ENCODE measurements at regions not wholly inside any gene's neighbourhood (a gene's known extent, or its start where the extent isn't known, plus 50 kb on each side); places are given as distances from the start of the nearest gene placed in this dataset.

GRCh38 chr3:87498358-87499080 is 222.1 kb upstream of the POU1F1 start:
- Histone ChIP-seq H3K36me3 (ENCODE audit: control insufficient read depth, insufficient read depth, low read length) (no peaks in the 10 kb centered on the region), H2BK5ac (ENCODE audit: low read depth, low read length, poor library complexity, severe bottlenecking) (no peak overlapping the region), H4K5ac (ENCODE audit: low read depth, low read length) (no peak overlapping the region), H3K4me1 (ENCODE audit: control insufficient read depth, insufficient read depth, low read length) (no peaks in the 10 kb centered on the region), H4K20me1 (ENCODE audit: insufficient read depth, low read length) (no peaks in the 10 kb centered on the region), H4K8ac (ENCODE audit: low read depth in 2 of 2, low read length in 2 of 2) (no peak overlapping the region), H3K9ac (ENCODE audit: low read depth, low read length) (no peak overlapping the region), H3K18ac (ENCODE audit: low read depth, low read length) (no peak overlapping the region), H3K9me3 (ENCODE audit: control insufficient read depth, insufficient read depth, low read length) (0 out of 2 replicates have a peak, but pooled peaks cover 1% of the 10 kb centered on the region), H3K27me3 (ENCODE audit: control insufficient read depth, insufficient read depth, low read length) (no peaks in the 10 kb centered on the region), H3K27ac (ENCODE audit: insufficient read depth, low read length) (no peak overlapping the region), H3K56ac (ENCODE audit: extremely low read depth, insufficient read depth, low read length) (no peak overlapping the region), H3K4me2 (ENCODE audit: low read depth, low read length) (no peak overlapping the region), H3K4ac (ENCODE audit: low read depth, low read length) (no peak overlapping the region), H2BK20ac (ENCODE audit: low read depth, low read length) (no peak overlapping the region), H2AK5ac (ENCODE audit: low read depth, low read length) (no peak overlapping the region), H3K4me3 (ENCODE audit: insufficient read depth, low read depth, low read length) (no peak overlapping the region), H2AK9ac (replicated peaks; ENCODE audit: low read depth, low read length, poor library complexity) (no peak overlapping the region), H2BK15ac (ENCODE audit: low read depth, low read length) (no peak overlapping the region), H3K9me1 (ENCODE audit: insufficient read depth, low read length) (no peaks in the 10 kb centered on the region), H3K79me1 (ENCODE audit: low read depth in 1 of 2, low read length in 2 of 2) (no peaks in the 10 kb centered on the region), H4K91ac (ENCODE audit: insufficient read depth, low read depth, low read length) (no peak overlapping the region), H2AFZ (replicated peaks; ENCODE audit: low read length, poor library complexity) (no peak overlapping the region), H2BK120ac (ENCODE audit: low read depth, low read length) (no peak overlapping the region), H3K14ac (replicated peaks; ENCODE audit: low read depth, low read length) (no peak overlapping the region), H3K23ac (ENCODE audit: low read depth, low read length) (no peak overlapping the region)
- POLR2A ChIA-PET (ENCODE audit: unreplicated experiment), result no interaction called here
- DNase-seq, result no peak
- CTCF ChIA-PET, result no interaction called here
- in situ Hi-C loops (cut with MboI; ENCODE audit: low sequenced_read_pairs), result no loop called here
- dilution Hi-C loops (cut with HindIII; ENCODE audit: low sequenced_read_pairs, unreplicated experiment), result no loop called here
- no peak for ATAC-seq (ENCODE audit: low read depth)
- no TSS peak for BruUV-seq (replicated peaks)
- WGBS, 2 experiments (ENCODE audit: extremely low coverage in 2 of 2, insufficient read length in 1 of 2), result no CpG with 5 or more reads among the region's 1 CpG
- intact Hi-C loops (cut with micrococcal nuclease), result loop anchor here (10.0 kb wide), 1 partner anchor 496 kb away; no protein-coding TSS in a partner anchor
- TF ChIP-seq RAD21 (IDR thresholded peaks at IDR 0.05; ENCODE audit: low read length), result no peak
- no peak for TF ChIP-seq FOS (IDR thresholded peaks at IDR 0.05; ENCODE audit: low read depth, low read length)
- TF ChIP-seq CHD1 (IDR thresholded peaks at IDR 0.05; ENCODE audit: low read depth, low read length), result no peak
- TF ChIP-seq USF2 (IDR thresholded peaks at IDR 0.05; ENCODE audit: low read depth, low read length), result no peak
- no peak for TF ChIP-seq RCOR1 (IDR thresholded peaks at IDR 0.05; ENCODE audit: insufficient replicate concordance, low read length)
- TF ChIP-seq MAZ (IDR thresholded peaks at IDR 0.05; ENCODE audit: borderline replicate concordance, low read depth, low read length), result no peak
- no peak for TF ChIP-seq NFE2L2 (IDR thresholded peaks at IDR 0.05; ENCODE audit: low read depth, low read length)
- TF ChIP-seq BHLHE40 (IDR thresholded peaks at IDR 0.05; ENCODE audit: low read depth, low read length), result no peak
- TF ChIP-seq, protein P1, sequence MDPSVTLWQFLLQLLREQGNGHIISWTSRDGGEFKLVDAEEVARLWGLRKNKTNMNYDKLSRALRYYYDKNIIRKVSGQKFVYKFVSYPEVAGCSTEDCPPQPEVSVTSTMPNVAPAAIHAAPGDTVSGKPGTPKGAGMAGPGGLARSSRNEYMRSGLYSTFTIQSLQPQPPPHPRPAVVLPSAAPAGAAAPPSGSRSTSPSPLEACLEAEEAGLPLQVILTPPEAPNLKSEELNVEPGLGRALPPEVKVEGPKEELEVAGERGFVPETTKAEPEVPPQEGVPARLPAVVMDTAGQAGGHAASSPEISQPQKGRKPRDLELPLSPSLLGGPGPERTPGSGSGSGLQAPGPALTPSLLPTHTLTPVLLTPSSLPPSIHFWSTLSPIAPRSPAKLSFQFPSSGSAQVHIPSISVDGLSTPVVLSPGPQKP (IDR thresholded peaks at IDR 0.05; ENCODE audit: borderline replicate concordance, low read depth, low read length), result no peak
- no peak for TF ChIP-seq MXI1 (IDR thresholded peaks at IDR 0.05; ENCODE audit: borderline replicate concordance, low read depth, low read length)
- TF ChIP-seq, protein P2, sequence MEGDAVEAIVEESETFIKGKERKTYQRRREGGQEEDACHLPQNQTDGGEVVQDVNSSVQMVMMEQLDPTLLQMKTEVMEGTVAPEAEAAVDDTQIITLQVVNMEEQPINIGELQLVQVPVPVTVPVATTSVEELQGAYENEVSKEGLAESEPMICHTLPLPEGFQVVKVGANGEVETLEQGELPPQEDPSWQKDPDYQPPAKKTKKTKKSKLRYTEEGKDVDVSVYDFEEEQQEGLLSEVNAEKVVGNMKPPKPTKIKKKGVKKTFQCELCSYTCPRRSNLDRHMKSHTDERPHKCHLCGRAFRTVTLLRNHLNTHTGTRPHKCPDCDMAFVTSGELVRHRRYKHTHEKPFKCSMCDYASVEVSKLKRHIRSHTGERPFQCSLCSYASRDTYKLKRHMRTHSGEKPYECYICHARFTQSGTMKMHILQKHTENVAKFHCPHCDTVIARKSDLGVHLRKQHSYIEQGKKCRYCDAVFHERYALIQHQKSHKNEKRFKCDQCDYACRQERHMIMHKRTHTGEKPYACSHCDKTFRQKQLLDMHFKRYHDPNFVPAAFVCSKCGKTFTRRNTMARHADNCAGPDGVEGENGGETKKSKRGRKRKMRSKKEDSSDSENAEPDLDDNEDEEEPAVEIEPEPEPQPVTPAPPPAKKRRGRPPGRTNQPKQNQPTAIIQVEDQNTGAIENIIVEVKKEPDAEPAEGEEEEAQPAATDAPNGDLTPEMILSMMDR (conservative IDR thresholded peaks at IDR 0.05; ENCODE audit: low read depth, low read length), result no peak
- TF ChIP-seq CEBPB (IDR thresholded peaks at IDR 0.05; ENCODE audit: low read depth, low read length), result no peak

Data from IMR-90 (cell line).